ENCODE measurements at regions not wholly inside any gene's neighbourhood (a gene's known extent, or its start where the extent isn't known, plus 50 kb on each side); places are given as distances from the start of the nearest gene placed in this dataset.

DNA sequence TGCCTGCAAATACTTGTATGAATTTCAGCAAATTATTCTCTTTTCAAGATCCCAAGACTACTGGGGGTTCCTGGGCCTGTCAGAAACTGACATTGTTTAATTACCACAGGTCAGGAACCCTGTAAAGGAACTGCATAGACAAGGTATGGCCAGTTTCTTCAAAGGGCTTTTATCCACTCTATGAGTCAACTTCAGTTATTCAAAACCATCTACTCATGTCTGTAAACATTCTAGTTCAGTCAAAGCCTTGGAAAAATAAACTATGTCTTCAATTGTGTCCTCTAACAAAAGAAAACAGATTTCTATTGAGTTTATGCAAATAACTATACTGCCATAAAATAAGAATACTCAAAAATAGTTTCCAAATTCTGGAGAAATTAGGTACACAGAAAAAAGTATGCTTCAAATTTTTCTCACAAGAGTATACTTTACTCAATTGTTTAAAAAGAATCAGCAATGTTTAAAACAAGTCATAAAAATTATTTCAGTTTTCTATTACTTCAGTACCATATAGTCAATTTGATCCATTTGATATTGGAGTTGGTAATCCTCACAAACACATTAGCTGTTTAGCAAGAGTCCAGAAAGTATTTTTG is 486.4 kb upstream of the PCDH20 start:
- Histone ChIP-seq H2AFZ (ENCODE audit: low read length) (no peak overlapping the region), H3K79me2 (ENCODE audit: insufficient read depth, low read length) (no peaks in the 10 kb centered on the region), H3K4me2 (ENCODE audit: insufficient read depth, low read length) (no peak overlapping the region), H3K4me3 (ENCODE audit: insufficient read depth, low read length) (no peak overlapping the region), H3K36me3 (ENCODE audit: insufficient read depth, low read length) (no peaks in the 10 kb centered on the region), H3K9me3 (ENCODE audit: low read depth, low read length) (peaks cover 2% of the 10 kb centered on the region), H4K20me1 (ENCODE audit: insufficient read depth, low read length) (no peaks in the 10 kb centered on the region), H3K27me3 (ENCODE audit: insufficient read depth, low read length) (no peaks in the 10 kb centered on the region), H3K4me1 (ENCODE audit: insufficient read depth, low read length) (no peaks in the 10 kb centered on the region), H3K27ac (ENCODE audit: low read depth, low read length) (no peak overlapping the region)
- no peak for DNase-seq (ENCODE audit: insufficient read length, low spot score, missing footprints)
- TF ChIP-seq, protein P1, sequence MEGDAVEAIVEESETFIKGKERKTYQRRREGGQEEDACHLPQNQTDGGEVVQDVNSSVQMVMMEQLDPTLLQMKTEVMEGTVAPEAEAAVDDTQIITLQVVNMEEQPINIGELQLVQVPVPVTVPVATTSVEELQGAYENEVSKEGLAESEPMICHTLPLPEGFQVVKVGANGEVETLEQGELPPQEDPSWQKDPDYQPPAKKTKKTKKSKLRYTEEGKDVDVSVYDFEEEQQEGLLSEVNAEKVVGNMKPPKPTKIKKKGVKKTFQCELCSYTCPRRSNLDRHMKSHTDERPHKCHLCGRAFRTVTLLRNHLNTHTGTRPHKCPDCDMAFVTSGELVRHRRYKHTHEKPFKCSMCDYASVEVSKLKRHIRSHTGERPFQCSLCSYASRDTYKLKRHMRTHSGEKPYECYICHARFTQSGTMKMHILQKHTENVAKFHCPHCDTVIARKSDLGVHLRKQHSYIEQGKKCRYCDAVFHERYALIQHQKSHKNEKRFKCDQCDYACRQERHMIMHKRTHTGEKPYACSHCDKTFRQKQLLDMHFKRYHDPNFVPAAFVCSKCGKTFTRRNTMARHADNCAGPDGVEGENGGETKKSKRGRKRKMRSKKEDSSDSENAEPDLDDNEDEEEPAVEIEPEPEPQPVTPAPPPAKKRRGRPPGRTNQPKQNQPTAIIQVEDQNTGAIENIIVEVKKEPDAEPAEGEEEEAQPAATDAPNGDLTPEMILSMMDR (IDR thresholded peaks at IDR 0.05; ENCODE audit: extremely low read depth, low read depth, low read length) = no peak

DNA sequence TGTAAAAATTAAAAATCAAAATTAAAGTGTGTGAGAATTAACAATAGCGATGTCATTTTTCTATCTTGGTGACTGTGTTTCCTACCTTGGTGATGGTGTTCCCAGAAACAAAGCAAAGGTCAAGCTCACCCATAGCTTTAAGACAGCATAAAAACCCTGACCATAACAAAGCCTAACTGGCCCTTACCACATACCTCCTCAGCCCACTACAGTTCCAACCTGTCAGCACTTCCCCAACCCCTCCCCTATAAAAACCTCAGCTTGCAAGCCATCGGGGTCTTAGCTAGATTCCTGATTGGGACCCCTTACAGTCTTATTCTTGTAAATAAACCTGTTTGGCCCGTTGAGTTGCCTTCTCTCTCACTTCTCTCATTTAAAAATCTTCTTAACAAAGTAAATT is 484.4 kb upstream of the PCDH20 start:
- TF ChIP-seq, protein P1 (IDR thresholded peaks at IDR 0.05; ENCODE audit: extremely low read depth, low read depth, low read length) = no peak
- Histone ChIP-seq H3K4me2 (ENCODE audit: insufficient read depth, low read length) (no peak overlapping the region), H3K79me2 (ENCODE audit: insufficient read depth, low read length) (no peaks in the 10 kb centered on the region), H3K4me1 (ENCODE audit: insufficient read depth, low read length) (no peaks in the 10 kb centered on the region), H3K9me3 (ENCODE audit: low read depth, low read length) (peaks cover 2% of the 10 kb centered on the region), H2AFZ (ENCODE audit: low read length) (no peak overlapping the region), H3K36me3 (ENCODE audit: insufficient read depth, low read length) (no peaks in the 10 kb centered on the region), H3K4me3 (ENCODE audit: insufficient read depth, low read length) (no peak overlapping the region), H4K20me1 (ENCODE audit: insufficient read depth, low read length) (no peaks in the 10 kb centered on the region), H3K27ac (ENCODE audit: low read depth, low read length) (no peak overlapping the region), H3K27me3 (ENCODE audit: insufficient read depth, low read length) (no peaks in the 10 kb centered on the region)
- no peak for DNase-seq (ENCODE audit: insufficient read length, low spot score, missing footprints)

DNA sequence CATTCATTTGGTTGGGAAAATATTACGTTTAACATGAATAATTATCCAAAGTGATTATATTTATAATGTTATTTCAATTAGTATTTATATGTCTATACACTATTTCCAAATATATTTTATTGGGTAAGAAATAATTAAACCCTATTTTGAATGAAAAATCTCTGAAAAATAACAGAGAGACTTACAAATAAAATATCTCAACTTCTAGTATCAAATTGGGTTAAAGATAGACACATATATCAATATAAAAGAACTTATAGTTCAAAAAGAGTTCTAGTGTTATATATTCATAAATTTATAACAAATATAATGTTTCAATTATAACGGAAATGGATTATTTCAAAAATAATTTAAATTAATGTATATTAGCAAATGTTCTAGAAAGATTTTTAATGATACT is 482.6 kb upstream of the PCDH20 start:
- no peak overlapping the region for H2AFZ ChIP-seq (ENCODE audit: low read length)
- TF ChIP-seq, protein P1 (IDR thresholded peaks at IDR 0.05; ENCODE audit: extremely low read depth, low read depth, low read length) = no peak

DNA sequence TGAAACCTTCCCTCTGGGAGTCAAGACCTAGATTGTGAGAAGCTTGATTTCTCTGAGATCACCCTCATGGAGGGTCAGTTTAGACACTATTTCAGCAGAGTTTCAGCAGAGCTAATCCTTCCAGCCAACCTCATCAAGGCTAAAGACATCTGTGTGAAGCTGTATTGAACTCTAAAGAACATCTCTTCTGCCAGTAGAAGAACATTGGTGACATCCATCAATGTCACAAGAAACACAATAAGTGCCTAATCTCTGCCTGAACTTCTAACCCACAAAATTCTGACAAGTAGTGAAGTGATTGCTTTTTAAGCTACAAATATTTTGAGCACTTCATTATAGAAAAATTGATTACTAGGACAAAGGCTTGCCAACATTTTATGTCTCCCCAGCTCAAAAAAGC is 475.8 kb upstream of the PCDH20 start:
- H3K27ac ChIP-seq (ENCODE audit: low read depth, low read length) = no peak overlapping the region
- TF ChIP-seq, protein P1 (IDR thresholded peaks at IDR 0.05; ENCODE audit: extremely low read depth, low read depth, low read length) = no peak
- H3K4me1 ChIP-seq (ENCODE audit: insufficient read depth, low read length) = no peaks in the 10 kb centered on the region
- H3K4me3 ChIP-seq (ENCODE audit: insufficient read depth, low read length) = no peak overlapping the region
- no peaks in the 10 kb centered on the region for H3K79me2 ChIP-seq (ENCODE audit: insufficient read depth, low read length)
- DNase-seq (ENCODE audit: insufficient read length, low spot score, missing footprints) = no peak
- no peak overlapping the region for H2AFZ ChIP-seq (ENCODE audit: low read length)
- H4K20me1 ChIP-seq (ENCODE audit: insufficient read depth, low read length) = no peaks in the 10 kb centered on the region
- H3K4me2 ChIP-seq (ENCODE audit: insufficient read depth, low read length) = no peak overlapping the region
- H3K9me3 ChIP-seq (ENCODE audit: low read depth, low read length) = no peaks in the 10 kb centered on the region
- no peaks in the 10 kb centered on the region for H3K27me3 ChIP-seq (ENCODE audit: insufficient read depth, low read length)
- no peaks in the 10 kb centered on the region for H3K36me3 ChIP-seq (ENCODE audit: insufficient read depth, low read length)

More for the DNA sequence above, 482.6 kb upstream of the PCDH20 start:
- Histone ChIP-seq H3K27ac (ENCODE audit: low read depth, low read length) (no peak overlapping the region), H3K79me2 (ENCODE audit: insufficient read depth, low read length) (no peaks in the 10 kb centered on the region), H4K20me1 (ENCODE audit: insufficient read depth, low read length) (no peaks in the 10 kb centered on the region), H3K4me2 (ENCODE audit: insufficient read depth, low read length) (no peak overlapping the region), H3K27me3 (ENCODE audit: insufficient read depth, low read length) (no peaks in the 10 kb centered on the region), H3K4me1 (ENCODE audit: insufficient read depth, low read length) (no peaks in the 10 kb centered on the region), H3K36me3 (ENCODE audit: insufficient read depth, low read length) (no peaks in the 10 kb centered on the region), H3K4me3 (ENCODE audit: insufficient read depth, low read length) (no peak overlapping the region), H3K9me3 (ENCODE audit: low read depth, low read length) (peaks cover 2% of the 10 kb centered on the region)
- no peak for DNase-seq (ENCODE audit: insufficient read length, low spot score, missing footprints)

Data from osteoblast (primary cell).